ENCODE measurements at regions not wholly inside any gene's neighbourhood (a gene's known extent, or its start where the extent isn't known, plus 50 kb on each side); places are given as distances from the start of the nearest gene placed in this dataset.

DNA sequence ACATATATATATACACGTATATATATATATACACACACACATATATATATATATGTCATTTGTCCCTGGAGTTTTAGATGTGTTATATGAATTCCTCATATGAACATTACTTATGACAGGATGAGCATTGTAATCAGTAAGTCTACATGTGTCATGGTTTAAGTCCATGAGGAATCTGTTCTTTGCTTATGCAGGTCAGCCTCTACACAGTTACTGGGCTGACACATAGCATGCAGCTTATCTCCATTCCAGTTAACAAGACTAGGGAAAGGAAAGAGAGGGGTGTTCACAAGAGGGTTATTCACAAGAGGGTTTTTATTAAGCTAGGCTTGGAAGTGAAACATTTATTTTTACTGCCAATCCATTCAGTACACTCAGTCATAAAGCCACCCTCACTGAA lies 226.7 kb downstream of the SNX13 start:
- Histone ChIP-seq H3K9me3 (ENCODE audit: control insufficient read depth, insufficient read depth, low read length) (no peaks in the 10 kb centered on the region), H3K4me3 (ENCODE audit: low read depth, low read length) (no peak overlapping the region), H3K27ac (ENCODE audit: low read depth, low read length) (no peak overlapping the region), H3K27me3 (ENCODE audit: control insufficient read depth, insufficient read depth, low read length) (no peaks in the 10 kb centered on the region)
- POLR2A ChIA-PET: no interaction called here
- CTCF ChIA-PET: interaction anchor here (1.4 kb wide), 1 partner anchor 57 kb away, joined by 4 read pairs; no protein-coding TSS in a partner anchor
- no peak for DNase-seq (ENCODE audit: low read depth, low spot score)
- TF ChIP-seq, protein P1, sequence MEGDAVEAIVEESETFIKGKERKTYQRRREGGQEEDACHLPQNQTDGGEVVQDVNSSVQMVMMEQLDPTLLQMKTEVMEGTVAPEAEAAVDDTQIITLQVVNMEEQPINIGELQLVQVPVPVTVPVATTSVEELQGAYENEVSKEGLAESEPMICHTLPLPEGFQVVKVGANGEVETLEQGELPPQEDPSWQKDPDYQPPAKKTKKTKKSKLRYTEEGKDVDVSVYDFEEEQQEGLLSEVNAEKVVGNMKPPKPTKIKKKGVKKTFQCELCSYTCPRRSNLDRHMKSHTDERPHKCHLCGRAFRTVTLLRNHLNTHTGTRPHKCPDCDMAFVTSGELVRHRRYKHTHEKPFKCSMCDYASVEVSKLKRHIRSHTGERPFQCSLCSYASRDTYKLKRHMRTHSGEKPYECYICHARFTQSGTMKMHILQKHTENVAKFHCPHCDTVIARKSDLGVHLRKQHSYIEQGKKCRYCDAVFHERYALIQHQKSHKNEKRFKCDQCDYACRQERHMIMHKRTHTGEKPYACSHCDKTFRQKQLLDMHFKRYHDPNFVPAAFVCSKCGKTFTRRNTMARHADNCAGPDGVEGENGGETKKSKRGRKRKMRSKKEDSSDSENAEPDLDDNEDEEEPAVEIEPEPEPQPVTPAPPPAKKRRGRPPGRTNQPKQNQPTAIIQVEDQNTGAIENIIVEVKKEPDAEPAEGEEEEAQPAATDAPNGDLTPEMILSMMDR (IDR thresholded peaks at IDR 0.05; ENCODE audit: low read depth, low read length): no peak

DNA sequence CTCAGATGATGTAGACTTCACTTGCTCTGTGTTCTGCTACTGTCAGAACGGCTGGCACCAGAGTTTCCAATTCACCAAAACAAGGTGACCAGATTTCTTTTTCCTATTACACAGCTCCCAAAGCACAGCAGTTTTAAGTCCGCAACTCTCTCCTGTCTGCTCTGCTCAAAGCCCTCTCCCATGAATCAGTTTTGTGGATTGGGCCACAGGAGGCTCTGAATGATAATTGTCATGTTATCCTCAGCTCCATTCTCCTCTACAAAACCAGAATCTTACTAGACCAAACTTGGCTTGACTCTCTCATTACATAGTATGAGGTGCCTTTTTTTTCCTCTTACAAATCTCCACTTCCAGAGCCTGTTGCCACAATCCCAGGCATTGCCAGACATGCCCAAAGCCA lies 223.5 kb downstream of the SNX13 start:
- no peaks in the 10 kb centered on the region for H3K9me3 ChIP-seq (ENCODE audit: control insufficient read depth, insufficient read depth, low read length)
- H3K4me3 ChIP-seq (ENCODE audit: low read depth, low read length): no peak overlapping the region
- CTCF ChIA-PET: no interaction called here
- H3K27me3 ChIP-seq (ENCODE audit: control insufficient read depth, insufficient read depth, low read length): no peaks in the 10 kb centered on the region
- H3K27ac ChIP-seq (ENCODE audit: low read depth, low read length): no peak overlapping the region
- POLR2A ChIA-PET: no interaction called here
- DNase-seq (ENCODE audit: low read depth, low spot score): no peak
- TF ChIP-seq, protein P1 (IDR thresholded peaks at IDR 0.05; ENCODE audit: low read depth, low read length): no peak

DNA sequence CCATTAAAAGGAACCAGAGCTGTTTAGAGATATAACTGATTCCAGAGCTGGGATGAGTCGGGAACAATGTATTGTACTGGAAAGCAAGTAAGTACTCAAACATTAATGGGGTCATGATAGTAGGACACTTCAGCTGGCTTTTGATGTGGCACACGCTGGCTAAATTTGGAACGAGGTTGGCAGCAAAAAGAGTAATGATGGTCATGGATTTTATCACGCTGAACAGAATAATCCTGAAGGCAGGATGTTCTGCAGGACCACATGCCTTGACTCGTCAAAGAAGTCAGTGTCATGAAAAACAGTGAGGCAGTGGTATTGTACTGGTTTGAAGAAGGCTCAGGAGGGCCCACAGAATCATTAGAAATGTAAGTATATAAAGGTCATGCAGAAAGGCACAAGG lies 220.3 kb downstream of the SNX13 start:
- H3K9me3 ChIP-seq (ENCODE audit: control insufficient read depth, insufficient read depth, low read length): no peaks in the 10 kb centered on the region
- H3K4me3 ChIP-seq (ENCODE audit: low read depth, low read length): no peak overlapping the region
- ChIA-PET CTCF (no interaction called here), POLR2A (no interaction called here)
- no peak overlapping the region for H3K27ac ChIP-seq (ENCODE audit: low read depth, low read length)
- TF ChIP-seq, protein P1 (IDR thresholded peaks at IDR 0.05; ENCODE audit: low read depth, low read length): no peak
- no peak for DNase-seq (ENCODE audit: low read depth, low spot score)
- H3K27me3 ChIP-seq (ENCODE audit: control insufficient read depth, insufficient read depth, low read length): no peaks in the 10 kb centered on the region

DNA sequence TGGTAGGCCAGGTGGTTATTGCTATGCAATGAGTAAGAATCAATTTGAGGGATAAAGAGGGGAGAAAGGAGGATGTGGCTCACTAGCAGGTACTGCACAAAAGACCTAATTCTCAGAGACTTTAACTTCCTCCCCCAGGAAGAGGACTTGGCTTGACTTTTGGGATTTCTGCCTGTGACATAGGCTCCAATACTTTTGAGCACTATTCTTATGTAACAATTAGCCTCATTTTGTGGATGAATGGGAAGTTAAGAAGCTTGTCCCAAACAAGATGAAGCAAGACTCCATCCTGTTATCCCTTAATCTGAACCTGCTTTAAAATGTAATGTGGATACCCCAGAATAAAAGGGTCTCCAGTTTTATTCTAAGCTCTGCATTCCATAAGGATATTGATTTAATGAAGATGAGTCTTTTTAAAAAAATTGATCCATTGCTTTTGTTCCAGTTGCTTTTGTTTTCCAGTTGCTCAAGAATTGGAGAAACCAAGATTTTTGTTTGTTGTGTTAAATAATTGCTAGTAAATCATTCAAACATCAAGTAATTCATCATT lies 218.5 kb downstream of the SNX13 start:
- DNase-seq (ENCODE audit: low read depth, low spot score): no peak

DNA sequence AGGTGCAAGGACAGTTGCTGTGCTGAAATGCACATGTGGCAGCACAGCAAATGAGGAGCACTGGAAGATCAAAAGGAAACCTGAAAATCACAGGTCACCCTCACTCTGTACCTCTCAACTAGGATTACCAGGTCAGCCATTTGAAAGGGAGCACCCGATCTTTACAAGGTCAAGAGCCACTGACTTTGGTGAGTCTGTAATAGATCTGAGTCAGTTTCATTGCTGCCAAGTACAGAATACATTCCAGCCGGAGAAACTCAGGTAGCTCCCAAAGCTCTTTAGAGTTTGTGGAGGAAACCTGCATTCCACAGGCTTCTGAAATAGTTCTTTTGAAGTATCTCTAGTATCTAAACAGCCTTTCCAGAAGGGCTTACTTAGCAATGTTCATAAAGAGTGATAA lies 217.5 kb downstream of the SNX13 start:
- Histone ChIP-seq H3K27ac (ENCODE audit: low read depth, low read length) (no peak overlapping the region), H3K27me3 (ENCODE audit: control insufficient read depth, insufficient read depth, low read length) (no peaks in the 10 kb centered on the region), H3K4me3 (ENCODE audit: low read depth, low read length) (no peak overlapping the region), H3K9me3 (ENCODE audit: control insufficient read depth, insufficient read depth, low read length) (no peaks in the 10 kb centered on the region)
- TF ChIP-seq, protein P1 (IDR thresholded peaks at IDR 0.05; ENCODE audit: low read depth, low read length): no peak
- CTCF ChIA-PET: no interaction called here
- no peak for DNase-seq (ENCODE audit: low read depth, low spot score)
- POLR2A ChIA-PET: no interaction called here

More for the DNA sequence above, 218.5 kb downstream of the SNX13 start:
- CTCF ChIA-PET: interaction anchor here (1.3 kb wide), 1 partner anchor 48 kb away, joined by 4 read pairs; no protein-coding TSS in a partner anchor
- Histone ChIP-seq H3K4me3 (ENCODE audit: low read depth, low read length) (no peak overlapping the region), H3K27ac (ENCODE audit: low read depth, low read length) (no peak overlapping the region), H3K9me3 (ENCODE audit: control insufficient read depth, insufficient read depth, low read length) (no peaks in the 10 kb centered on the region), H3K27me3 (ENCODE audit: control insufficient read depth, insufficient read depth, low read length) (no peaks in the 10 kb centered on the region)
- POLR2A ChIA-PET: no interaction called here
- TF ChIP-seq, protein P1 (IDR thresholded peaks at IDR 0.05; ENCODE audit: low read depth, low read length): no peak
